ENCODE measurements at regions not wholly inside any gene's neighbourhood (a gene's known extent, or its start where the extent isn't known, plus 50 kb on each side); places are given as distances from the start of the nearest gene placed in this dataset.

DNA sequence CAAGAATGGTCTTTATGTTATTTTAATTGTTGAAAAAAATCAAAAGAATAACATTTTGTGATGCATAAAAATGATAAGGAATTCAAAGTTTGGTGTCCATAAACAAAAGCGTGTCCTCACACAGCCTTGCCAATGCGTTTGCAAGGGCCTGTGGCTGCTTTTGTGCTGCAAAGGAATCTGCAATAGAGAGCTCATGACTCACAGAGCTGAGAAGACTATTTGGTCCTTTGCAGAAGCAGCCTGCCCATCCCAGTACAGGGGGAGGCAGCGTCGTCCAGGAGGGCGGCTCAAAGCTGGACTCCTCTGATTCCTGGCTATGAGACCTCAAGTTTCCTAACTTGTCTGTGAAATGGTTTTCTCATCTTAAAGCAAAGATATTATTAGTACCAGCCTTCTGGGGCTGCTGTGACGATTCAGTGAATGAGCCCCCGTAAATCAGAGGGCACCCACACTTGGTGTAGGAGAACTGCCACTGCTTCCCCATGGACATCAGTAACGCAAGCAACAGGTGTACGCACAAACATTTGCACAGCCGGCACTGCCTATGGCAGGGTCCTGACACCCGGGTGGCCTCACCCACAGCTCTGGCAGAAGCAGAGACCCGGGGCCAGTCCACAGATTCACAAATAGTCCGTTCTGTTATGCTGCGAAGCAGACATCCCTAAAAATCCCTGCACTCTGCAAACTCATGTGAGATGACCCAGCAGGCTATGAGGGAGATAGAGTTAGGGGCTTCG is 70.6 kb upstream of the ASAP2 start:
- Histone ChIP-seq H3K4me1 (ENCODE audit: control insufficient read depth in 1 of 2, insufficient read depth in 2 of 2, low read length in 2 of 2) (no peaks in the 10 kb centered on the region), H3K27me3 (ENCODE audit: low read depth, low read length) (no peaks in the 10 kb centered on the region), H3K9me3 (ENCODE audit: control insufficient read depth in 1 of 2, low read length in 2 of 2) (peaks cover 0 to 5% of the 10 kb centered on the region in 2 donors), H3K36me3 (ENCODE audit: control insufficient read depth in 1 of 2, insufficient read depth in 2 of 2, low read length in 2 of 2) (no peaks in the 10 kb centered on the region), H3K4me3 (ENCODE audit: low read depth in 1 of 2, low read length in 2 of 2) (no peak overlapping the region), H3K27ac (ENCODE audit: low read length) (no peak overlapping the region)

DNA sequence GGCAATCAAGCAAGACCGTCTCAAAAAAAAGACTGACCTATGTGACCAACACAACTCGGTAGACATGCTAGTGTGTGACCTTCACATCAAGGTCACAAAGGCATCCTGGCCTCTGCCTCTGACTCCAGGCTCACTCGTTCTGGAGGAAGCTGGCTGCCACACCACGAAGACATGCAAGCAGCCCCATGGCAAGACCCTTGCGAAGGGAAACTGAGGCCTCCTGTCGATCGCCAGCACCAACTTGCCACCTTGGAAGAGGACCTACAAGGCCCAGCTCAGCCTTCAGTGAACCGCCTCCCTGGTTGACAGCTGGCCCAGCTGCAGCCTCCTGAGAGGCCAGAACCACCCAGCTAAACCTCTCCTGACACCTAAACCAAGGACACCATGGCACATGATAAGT is 79.3 kb upstream of the ASAP2 start:
- H3K4me3 ChIP-seq (ENCODE audit: low read depth in 1 of 2, low read length in 2 of 2): no peak overlapping the region
- no peaks in the 10 kb centered on the region for H3K27me3 ChIP-seq (ENCODE audit: low read depth, low read length)
- H3K4me1 ChIP-seq (ENCODE audit: control insufficient read depth in 1 of 2, insufficient read depth in 2 of 2, low read length in 2 of 2): no peaks in the 10 kb centered on the region
- no peak overlapping the region for H3K27ac ChIP-seq (ENCODE audit: low read length)
- no peaks in the 10 kb centered on the region for H3K9me3 ChIP-seq (ENCODE audit: control insufficient read depth in 1 of 2, low read length in 2 of 2)
- no peaks in the 10 kb centered on the region for H3K36me3 ChIP-seq (ENCODE audit: control insufficient read depth in 1 of 2, insufficient read depth in 2 of 2, low read length in 2 of 2)

DNA sequence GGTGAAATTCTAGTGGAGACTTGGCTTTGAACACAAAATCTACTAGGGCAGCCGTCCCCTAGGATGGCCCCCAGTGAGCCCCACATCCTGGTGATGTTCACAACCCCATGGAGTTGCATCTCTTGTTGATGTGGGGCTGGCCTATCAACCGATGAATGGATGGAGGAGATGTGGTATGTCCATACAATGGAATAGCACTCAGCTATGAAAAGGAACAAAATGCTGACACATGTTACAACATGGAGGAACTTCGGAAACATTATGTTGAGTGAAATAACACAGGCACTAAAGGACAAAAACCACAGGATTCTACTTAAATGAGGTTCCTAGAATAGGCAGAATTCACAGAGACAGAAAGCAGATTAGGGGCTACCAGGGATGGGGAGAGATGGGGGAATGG is 80.1 kb upstream of the ASAP2 start:
- Histone ChIP-seq H3K27ac (ENCODE audit: low read length) (no peak overlapping the region), H3K36me3 (ENCODE audit: control insufficient read depth in 1 of 2, insufficient read depth in 2 of 2, low read length in 2 of 2) (no peaks in the 10 kb centered on the region), H3K4me3 (ENCODE audit: low read depth in 1 of 2, low read length in 2 of 2) (no peak overlapping the region), H3K4me1 (ENCODE audit: control insufficient read depth in 1 of 2, insufficient read depth in 2 of 2, low read length in 2 of 2) (no peaks in the 10 kb centered on the region), H3K9me3 (ENCODE audit: control insufficient read depth in 1 of 2, low read length in 2 of 2) (no peaks in the 10 kb centered on the region), H3K27me3 (ENCODE audit: low read depth, low read length) (no peaks in the 10 kb centered on the region)

DNA sequence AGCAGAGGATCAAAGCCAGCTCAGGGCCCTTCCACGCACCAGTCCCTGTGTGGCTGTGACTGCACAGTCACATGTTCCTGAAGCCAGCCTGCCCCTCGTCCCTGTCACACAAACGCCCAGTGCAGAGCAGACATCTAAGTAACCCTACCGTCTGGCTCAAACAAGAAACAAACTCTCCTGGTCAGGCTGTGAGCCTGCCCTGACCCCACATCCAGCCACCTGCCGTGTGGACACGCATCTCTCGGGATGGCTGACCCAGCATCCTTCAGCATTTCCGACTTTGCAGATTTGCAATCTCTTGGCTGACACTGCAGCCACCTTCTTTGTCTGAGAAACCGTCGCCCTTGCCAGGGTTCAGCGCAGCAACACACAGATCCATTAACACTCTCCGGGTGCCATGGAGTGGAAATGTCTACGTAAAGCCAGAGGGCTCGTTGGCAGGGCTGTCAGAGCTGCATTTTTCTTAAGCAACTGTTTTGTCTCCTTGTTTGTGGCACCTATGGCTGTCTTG is 82.3 kb upstream of the ASAP2 start:
- Histone ChIP-seq H3K27me3 (ENCODE audit: low read depth, low read length) (no peaks in the 10 kb centered on the region), H3K4me1 (ENCODE audit: control insufficient read depth in 1 of 2, insufficient read depth in 2 of 2, low read length in 2 of 2) (no peaks in the 10 kb centered on the region), H3K9me3 (ENCODE audit: control insufficient read depth in 1 of 2, low read length in 2 of 2) (no peaks in the 10 kb centered on the region), H3K4me3 (ENCODE audit: low read depth in 1 of 2, low read length in 2 of 2) (no peak overlapping the region), H3K27ac (ENCODE audit: low read length) (no peak overlapping the region), H3K36me3 (ENCODE audit: control insufficient read depth in 1 of 2, insufficient read depth in 2 of 2, low read length in 2 of 2) (no peaks in the 10 kb centered on the region)

DNA sequence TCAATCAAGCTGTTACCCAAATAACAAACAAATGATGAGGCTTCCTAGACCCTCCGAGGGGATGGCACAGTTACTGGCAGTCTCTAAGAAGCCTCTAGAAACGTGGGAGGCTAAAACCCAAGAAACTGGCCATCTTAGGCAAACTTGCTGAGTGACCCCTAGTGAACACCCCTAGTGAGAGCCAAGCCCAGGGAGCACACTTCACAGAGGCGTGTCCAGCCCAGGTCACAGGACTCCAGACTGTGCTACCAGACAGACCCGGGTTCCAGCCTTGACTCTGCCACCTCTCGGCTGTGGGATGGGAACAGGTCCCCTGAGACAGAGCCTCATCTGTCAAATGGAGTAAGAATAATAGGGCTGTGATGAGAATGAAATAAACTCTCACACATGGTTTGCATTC is 83.5 kb upstream of the ASAP2 start:
- no peaks in the 10 kb centered on the region for H3K9me3 ChIP-seq (ENCODE audit: control insufficient read depth in 1 of 2, low read length in 2 of 2)
- no peaks in the 10 kb centered on the region for H3K4me1 ChIP-seq (ENCODE audit: control insufficient read depth in 1 of 2, insufficient read depth in 2 of 2, low read length in 2 of 2)
- no peaks in the 10 kb centered on the region for H3K27me3 ChIP-seq (ENCODE audit: low read depth, low read length)
- H3K36me3 ChIP-seq (ENCODE audit: control insufficient read depth in 1 of 2, insufficient read depth in 2 of 2, low read length in 2 of 2): no peaks in the 10 kb centered on the region
- H3K27ac ChIP-seq (ENCODE audit: low read length): no peak overlapping the region
- H3K4me3 ChIP-seq (ENCODE audit: low read depth in 1 of 2, low read length in 2 of 2): no peak overlapping the region

DNA sequence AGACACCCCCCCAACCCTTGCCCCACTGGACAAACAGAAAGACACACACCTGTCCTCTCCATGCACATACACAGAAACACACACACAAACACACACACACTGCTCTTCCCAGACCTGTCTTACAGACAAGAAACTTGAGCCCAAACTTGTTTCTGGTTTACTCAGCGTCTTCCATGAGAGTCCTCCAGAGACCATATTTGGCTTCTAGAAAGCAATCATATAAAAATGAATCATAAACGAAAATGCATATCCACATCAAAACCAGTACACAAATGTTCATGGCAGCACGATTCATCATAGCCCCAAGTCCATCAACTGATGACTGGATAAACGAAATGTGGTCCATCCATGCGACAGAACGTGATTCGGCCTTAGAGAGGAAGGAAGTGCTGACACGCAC is 84.2 kb upstream of the ASAP2 start:
- Histone ChIP-seq H3K27ac (ENCODE audit: low read length) (no peak overlapping the region), H3K4me1 (ENCODE audit: control insufficient read depth in 1 of 2, insufficient read depth in 2 of 2, low read length in 2 of 2) (no peaks in the 10 kb centered on the region), H3K27me3 (ENCODE audit: low read depth, low read length) (no peaks in the 10 kb centered on the region), H3K36me3 (ENCODE audit: control insufficient read depth in 1 of 2, insufficient read depth in 2 of 2, low read length in 2 of 2) (no peaks in the 10 kb centered on the region), H3K9me3 (ENCODE audit: control insufficient read depth in 1 of 2, low read length in 2 of 2) (no peaks in the 10 kb centered on the region), H3K4me3 (ENCODE audit: low read depth in 1 of 2, low read length in 2 of 2) (no peak overlapping the region)

DNA sequence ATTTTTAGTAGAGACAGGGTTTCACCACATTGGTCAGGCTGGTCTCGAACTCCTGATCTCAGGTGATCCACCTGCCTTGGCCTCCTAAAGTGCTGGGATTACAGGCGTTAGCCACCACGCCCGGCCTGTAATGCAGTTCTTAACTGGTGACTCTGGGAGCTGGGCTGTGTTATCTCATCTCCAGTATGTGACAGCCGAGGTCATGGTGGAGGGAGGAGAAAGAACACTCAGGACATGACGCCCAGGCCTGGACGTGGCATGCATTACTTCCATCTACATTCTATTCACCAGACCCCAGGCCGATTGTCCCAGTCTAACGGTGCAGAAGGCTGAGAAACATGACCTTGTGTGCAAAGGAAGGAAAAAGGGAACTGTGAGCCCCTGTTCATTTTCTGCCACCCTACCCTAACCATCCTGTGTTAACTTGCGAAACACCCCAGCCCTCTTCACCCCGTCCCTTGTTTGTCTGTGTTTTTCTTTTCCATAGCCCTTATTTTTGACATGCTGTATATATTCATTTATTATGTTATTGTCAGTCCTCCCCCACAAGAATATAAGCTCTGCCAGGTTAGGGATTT is 88.1 kb upstream of the ASAP2 start:
- H3K9me3 ChIP-seq (ENCODE audit: control insufficient read depth in 1 of 2, low read length in 2 of 2): no peaks in the 10 kb centered on the region
- H3K27ac ChIP-seq (ENCODE audit: low read length): no peak overlapping the region
- H3K4me1 ChIP-seq (ENCODE audit: control insufficient read depth in 1 of 2, insufficient read depth in 2 of 2, low read length in 2 of 2): no peaks in the 10 kb centered on the region
- no peaks in the 10 kb centered on the region for H3K36me3 ChIP-seq (ENCODE audit: control insufficient read depth in 1 of 2, insufficient read depth in 2 of 2, low read length in 2 of 2)
- no peak overlapping the region for H3K4me3 ChIP-seq (ENCODE audit: low read depth in 1 of 2, low read length in 2 of 2)
- no peaks in the 10 kb centered on the region for H3K27me3 ChIP-seq (ENCODE audit: low read depth, low read length)

DNA sequence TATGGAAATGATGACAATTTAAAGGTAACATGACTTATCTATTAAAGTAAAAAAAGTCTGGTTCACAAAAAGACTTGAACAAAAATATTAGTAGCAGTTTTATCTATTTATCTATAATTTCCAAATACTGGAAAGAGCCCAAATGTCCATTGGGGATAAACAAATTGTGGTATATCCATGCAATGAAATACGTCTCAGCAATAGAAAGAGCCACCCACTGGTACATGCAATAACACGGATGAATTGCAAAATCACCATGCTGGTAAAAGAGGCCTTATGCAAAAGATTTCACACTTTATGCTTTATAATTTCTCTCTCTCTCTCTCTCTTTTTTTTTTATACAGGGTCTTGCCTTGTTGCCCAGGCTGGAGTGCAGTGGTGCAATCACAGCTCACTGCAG is 91.4 kb upstream of the ASAP2 start:
- no peaks in the 10 kb centered on the region for H3K9me3 ChIP-seq (ENCODE audit: control insufficient read depth in 1 of 2, low read length in 2 of 2)
- peaks cover 4 to 9% of the 10 kb centered on the region in 2 donors for H3K4me1 ChIP-seq (ENCODE audit: control insufficient read depth in 1 of 2, insufficient read depth in 2 of 2, low read length in 2 of 2)
- no peaks in the 10 kb centered on the region for H3K27me3 ChIP-seq (ENCODE audit: low read depth, low read length)
- no peak overlapping the region for H3K27ac ChIP-seq (ENCODE audit: low read length)
- no peaks in the 10 kb centered on the region for H3K36me3 ChIP-seq (ENCODE audit: control insufficient read depth in 1 of 2, insufficient read depth in 2 of 2, low read length in 2 of 2)
- H3K4me3 ChIP-seq (ENCODE audit: low read depth in 1 of 2, low read length in 2 of 2): no peak overlapping the region

DNA sequence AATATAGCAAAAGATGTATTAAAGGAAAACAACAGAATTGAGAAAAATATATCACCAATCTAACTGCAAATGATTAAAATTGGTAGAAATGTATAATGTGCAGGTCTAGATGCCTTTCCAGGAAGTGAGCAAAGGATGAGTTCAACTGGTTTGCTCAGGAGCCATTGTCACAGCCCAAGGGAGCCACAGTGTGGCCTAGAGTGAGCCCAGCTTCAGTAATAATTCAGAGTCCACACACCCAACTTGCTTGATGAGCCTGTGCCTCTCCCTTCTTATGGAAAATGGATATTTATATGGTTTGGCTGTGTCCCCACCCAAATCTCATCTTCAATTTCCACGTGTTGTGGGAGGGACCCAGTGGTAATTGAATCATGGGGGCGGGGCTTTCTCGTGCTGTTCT is 92.2 kb upstream of the ASAP2 start:
- H3K36me3 ChIP-seq (ENCODE audit: control insufficient read depth in 1 of 2, insufficient read depth in 2 of 2, low read length in 2 of 2): no peaks in the 10 kb centered on the region
- peaks cover 4 to 9% of the 10 kb centered on the region in 2 donors for H3K4me1 ChIP-seq (ENCODE audit: control insufficient read depth in 1 of 2, insufficient read depth in 2 of 2, low read length in 2 of 2)
- no peak overlapping the region for H3K4me3 ChIP-seq (ENCODE audit: low read depth in 1 of 2, low read length in 2 of 2)
- no peak overlapping the region for H3K27ac ChIP-seq (ENCODE audit: low read length)
- H3K27me3 ChIP-seq (ENCODE audit: low read depth, low read length): no peaks in the 10 kb centered on the region
- no peaks in the 10 kb centered on the region for H3K9me3 ChIP-seq (ENCODE audit: control insufficient read depth in 1 of 2, low read length in 2 of 2)

DNA sequence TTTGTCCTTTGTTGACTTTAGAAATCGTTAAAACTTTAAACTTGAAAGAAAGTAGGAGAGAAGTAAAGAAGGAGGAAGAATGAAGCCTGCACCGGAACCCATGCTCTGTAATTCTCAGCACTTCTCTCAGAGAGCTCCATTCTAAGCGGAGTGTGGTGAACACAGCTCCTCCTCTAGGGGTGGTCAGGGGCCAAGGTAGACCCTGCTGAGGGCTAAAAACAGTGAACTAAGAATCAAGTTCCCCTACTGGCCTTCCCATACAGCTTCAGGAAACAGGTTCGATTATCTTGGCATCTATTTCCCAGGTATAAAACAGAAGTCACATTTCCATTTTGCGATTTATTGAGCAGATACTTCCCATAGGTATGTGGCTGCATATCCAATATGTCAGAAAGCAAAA is 92.7 kb upstream of the ASAP2 start:
- no peaks in the 10 kb centered on the region for H3K9me3 ChIP-seq (ENCODE audit: control insufficient read depth in 1 of 2, low read length in 2 of 2)
- no peaks in the 10 kb centered on the region for H3K27me3 ChIP-seq (ENCODE audit: low read depth, low read length)
- H3K4me3 ChIP-seq (ENCODE audit: low read depth in 1 of 2, low read length in 2 of 2): no peak overlapping the region
- H3K36me3 ChIP-seq (ENCODE audit: control insufficient read depth in 1 of 2, insufficient read depth in 2 of 2, low read length in 2 of 2): no peaks in the 10 kb centered on the region
- no peak overlapping the region for H3K27ac ChIP-seq (ENCODE audit: low read length)
- peaks cover 4 to 9% of the 10 kb centered on the region in 2 donors for H3K4me1 ChIP-seq (ENCODE audit: control insufficient read depth in 1 of 2, insufficient read depth in 2 of 2, low read length in 2 of 2)

DNA sequence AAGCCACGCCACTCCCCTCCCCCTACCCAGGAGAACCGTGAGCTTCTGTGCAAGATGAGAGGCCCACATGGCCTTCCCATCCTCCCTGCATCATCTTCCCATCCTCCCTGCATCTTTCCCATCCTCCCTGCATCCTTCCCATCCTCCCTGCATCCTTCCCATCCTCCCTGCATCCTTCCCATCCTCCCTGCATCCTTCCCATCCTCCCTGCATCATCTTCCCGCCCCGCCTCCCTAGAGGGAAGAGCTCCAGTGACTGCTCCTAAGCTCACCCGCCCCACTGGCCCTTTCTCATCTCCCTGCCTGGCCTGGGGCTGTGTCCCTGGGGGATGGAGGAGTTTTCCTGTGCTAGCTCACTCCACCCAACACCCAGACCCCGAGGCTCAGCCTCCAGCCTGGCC is 93.3 kb upstream of the ASAP2 start:
- H3K36me3 ChIP-seq (ENCODE audit: control insufficient read depth in 1 of 2, insufficient read depth in 2 of 2, low read length in 2 of 2): no peaks in the 10 kb centered on the region
- no peak overlapping the region for H3K27ac ChIP-seq (ENCODE audit: low read length)
- H3K9me3 ChIP-seq (ENCODE audit: control insufficient read depth in 1 of 2, low read length in 2 of 2): no peaks in the 10 kb centered on the region
- no peak overlapping the region for H3K4me3 ChIP-seq (ENCODE audit: low read depth in 1 of 2, low read length in 2 of 2)
- peaks cover 4 to 9% of the 10 kb centered on the region in 2 donors for H3K4me1 ChIP-seq (ENCODE audit: control insufficient read depth in 1 of 2, insufficient read depth in 2 of 2, low read length in 2 of 2)
- H3K27me3 ChIP-seq (ENCODE audit: low read depth, low read length): no peaks in the 10 kb centered on the region

Data from muscle layer of duodenum (tissue), 2 donors.